ENCODE measurements at regions not wholly inside any gene's neighbourhood (a gene's known extent, or its start where the extent isn't known, plus 50 kb on each side); places are given as distances from the start of the nearest gene placed in this dataset.
A peak's percentile ranks its signal among the peaks of the same experiment; 100 is the strongest.

DNA sequence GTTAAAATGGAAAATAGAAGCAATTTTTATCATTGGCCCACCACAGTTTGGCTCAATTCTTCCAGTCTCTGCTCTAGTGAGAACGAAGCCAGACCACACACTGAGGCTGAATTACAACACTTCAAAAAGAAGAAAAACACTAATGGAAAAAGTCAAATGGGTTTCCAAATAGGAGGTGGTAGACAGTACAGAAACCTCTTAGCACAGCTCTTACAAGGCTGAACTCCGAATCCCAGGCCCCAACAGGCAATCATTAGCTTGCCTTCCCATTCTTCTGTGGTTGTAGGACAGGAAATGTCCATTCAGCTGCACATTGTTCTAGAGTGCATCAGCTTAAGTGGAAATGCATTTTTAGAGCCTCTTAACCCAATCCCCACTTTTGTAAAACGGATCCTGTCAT lies 115.1 kb upstream of the MEOX2 start:
- Histone ChIP-seq H3K36me3 (ENCODE audit: control insufficient read depth in 2 of 3, insufficient read depth in 3 of 3, low read length in 3 of 3) (no peaks in the 10 kb centered on the region), H3K4me3 (ENCODE audit: low read length in 3 of 3) (no peak overlapping the region), H3K9me3 (ENCODE audit: control insufficient read depth in 2 of 3, insufficient read depth in 1 of 3, low read length in 3 of 3) (no peaks in the 10 kb centered on the region), H3K9ac (ENCODE audit: low read length in 3 of 3) (no peak overlapping the region), H3K27me3 (ENCODE audit: control insufficient read depth, insufficient read depth, low read length) (no peaks in the 10 kb centered on the region), H3K27ac (ENCODE audit: low read depth in 2 of 2, low read length in 2 of 2) (no peak overlapping the region), H3K4me1 (ENCODE audit: control insufficient read depth in 2 of 3, insufficient read depth in 2 of 3, low read depth in 1 of 3, low read length in 3 of 3) (no peaks in the 10 kb centered on the region)
- DNase-seq, result peak in 1 of 5 donors; percentile 20
- intact Hi-C loops (cut with DNase I), result no loop called here
- no peak for FAIRE-seq
- TF ChIP-seq, protein P1, sequence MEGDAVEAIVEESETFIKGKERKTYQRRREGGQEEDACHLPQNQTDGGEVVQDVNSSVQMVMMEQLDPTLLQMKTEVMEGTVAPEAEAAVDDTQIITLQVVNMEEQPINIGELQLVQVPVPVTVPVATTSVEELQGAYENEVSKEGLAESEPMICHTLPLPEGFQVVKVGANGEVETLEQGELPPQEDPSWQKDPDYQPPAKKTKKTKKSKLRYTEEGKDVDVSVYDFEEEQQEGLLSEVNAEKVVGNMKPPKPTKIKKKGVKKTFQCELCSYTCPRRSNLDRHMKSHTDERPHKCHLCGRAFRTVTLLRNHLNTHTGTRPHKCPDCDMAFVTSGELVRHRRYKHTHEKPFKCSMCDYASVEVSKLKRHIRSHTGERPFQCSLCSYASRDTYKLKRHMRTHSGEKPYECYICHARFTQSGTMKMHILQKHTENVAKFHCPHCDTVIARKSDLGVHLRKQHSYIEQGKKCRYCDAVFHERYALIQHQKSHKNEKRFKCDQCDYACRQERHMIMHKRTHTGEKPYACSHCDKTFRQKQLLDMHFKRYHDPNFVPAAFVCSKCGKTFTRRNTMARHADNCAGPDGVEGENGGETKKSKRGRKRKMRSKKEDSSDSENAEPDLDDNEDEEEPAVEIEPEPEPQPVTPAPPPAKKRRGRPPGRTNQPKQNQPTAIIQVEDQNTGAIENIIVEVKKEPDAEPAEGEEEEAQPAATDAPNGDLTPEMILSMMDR (IDR thresholded peaks at IDR 0.05; ENCODE audit: borderline replicate concordance, extremely low read depth, insufficient read depth), result no peak

DNA sequence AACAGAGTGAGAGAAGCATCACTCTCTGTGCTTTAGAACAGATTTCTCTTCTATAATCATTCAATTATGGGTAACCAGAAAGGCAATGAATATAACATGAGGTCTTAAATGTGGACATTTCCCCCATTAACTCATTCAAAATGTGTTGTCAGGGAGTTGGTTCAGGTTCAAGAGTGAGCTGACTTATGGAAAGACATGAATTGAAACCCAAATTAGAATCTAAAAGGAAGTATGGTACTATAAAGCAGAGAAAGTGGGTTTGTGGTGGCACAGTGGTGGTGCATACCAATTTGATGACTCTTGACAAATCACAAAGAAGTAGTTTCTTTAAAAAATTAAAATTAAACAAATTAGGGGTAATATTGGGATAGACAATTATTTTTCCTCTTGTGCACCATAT lies 114.6 kb upstream of the MEOX2 start:
- Histone ChIP-seq H3K4me3 (ENCODE audit: low read length in 3 of 3) (no peak overlapping the region), H3K27ac (ENCODE audit: low read depth in 2 of 2, low read length in 2 of 2) (no peak overlapping the region), H3K4me1 (ENCODE audit: control insufficient read depth in 2 of 3, insufficient read depth in 2 of 3, low read depth in 1 of 3, low read length in 3 of 3) (no peaks in the 10 kb centered on the region), H3K9ac (ENCODE audit: low read length in 3 of 3) (no peak overlapping the region), H3K27me3 (ENCODE audit: control insufficient read depth, insufficient read depth, low read length) (no peaks in the 10 kb centered on the region), H3K9me3 (ENCODE audit: control insufficient read depth in 2 of 3, insufficient read depth in 1 of 3, low read length in 3 of 3) (no peaks in the 10 kb centered on the region), H3K36me3 (ENCODE audit: control insufficient read depth in 2 of 3, insufficient read depth in 3 of 3, low read length in 3 of 3) (no peaks in the 10 kb centered on the region)
- DNase-seq (no peak), FAIRE-seq (no peak)
- TF ChIP-seq, protein P1 (IDR thresholded peaks at IDR 0.05; ENCODE audit: borderline replicate concordance, extremely low read depth, insufficient read depth), result no peak
- intact Hi-C loops (cut with DNase I), result no loop called here

DNA sequence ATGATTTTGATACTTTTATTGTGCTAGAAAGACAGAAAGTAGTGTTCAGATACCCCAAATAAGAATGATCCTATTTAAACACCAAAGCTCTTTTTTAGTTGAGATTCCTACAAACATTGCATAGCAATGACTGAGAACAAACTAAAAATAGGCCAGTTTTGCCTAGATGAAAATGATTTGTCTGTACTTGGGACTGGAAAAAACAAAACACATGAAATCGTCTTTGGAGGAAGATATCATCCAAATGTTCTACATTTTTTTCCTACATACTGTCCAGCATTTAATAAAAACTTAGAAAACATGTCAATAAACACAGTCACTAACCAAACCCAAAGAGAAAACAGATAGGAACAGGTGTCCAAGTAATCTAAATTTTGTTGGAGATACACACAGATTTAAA lies 111.6 kb upstream of the MEOX2 start:
- Histone ChIP-seq H3K4me3 (ENCODE audit: low read length in 3 of 3) (no peak overlapping the region), H3K9ac (ENCODE audit: low read length in 3 of 3) (no peak overlapping the region), H3K27me3 (ENCODE audit: control insufficient read depth, insufficient read depth, low read length) (no peaks in the 10 kb centered on the region), H3K27ac (ENCODE audit: low read depth in 2 of 2, low read length in 2 of 2) (no peak overlapping the region), H3K9me3 (ENCODE audit: control insufficient read depth in 2 of 3, insufficient read depth in 1 of 3, low read length in 3 of 3) (no peaks in the 10 kb centered on the region), H3K36me3 (ENCODE audit: control insufficient read depth in 2 of 3, insufficient read depth in 3 of 3, low read length in 3 of 3) (no peaks in the 10 kb centered on the region), H3K4me1 (ENCODE audit: control insufficient read depth in 2 of 3, insufficient read depth in 2 of 3, low read depth in 1 of 3, low read length in 3 of 3) (no peaks in the 10 kb centered on the region)
- DNase-seq (no peak), FAIRE-seq (no peak)
- intact Hi-C loops (cut with DNase I), result no loop called here
- TF ChIP-seq, protein P1 (IDR thresholded peaks at IDR 0.05; ENCODE audit: borderline replicate concordance, extremely low read depth, insufficient read depth), result no peak

GRCh38 chr7:15795393-15795792 lies 108.9 kb upstream of the MEOX2 start:
- Histone ChIP-seq H3K27ac (ENCODE audit: low read depth in 2 of 2, low read length in 2 of 2) (no peak overlapping the region), H3K4me1 (ENCODE audit: control insufficient read depth in 2 of 3, insufficient read depth in 2 of 3, low read depth in 1 of 3, low read length in 3 of 3) (no peaks in the 10 kb centered on the region), H3K27me3 (ENCODE audit: control insufficient read depth, insufficient read depth, low read length) (no peaks in the 10 kb centered on the region), H3K36me3 (ENCODE audit: control insufficient read depth in 2 of 3, insufficient read depth in 3 of 3, low read length in 3 of 3) (no peaks in the 10 kb centered on the region), H3K9ac (ENCODE audit: low read length in 3 of 3) (no peak overlapping the region), H3K4me3 (ENCODE audit: low read length in 3 of 3) (no peak overlapping the region), H3K9me3 (ENCODE audit: control insufficient read depth in 2 of 3, insufficient read depth in 1 of 3, low read length in 3 of 3) (no peaks in the 10 kb centered on the region)
- TF ChIP-seq, protein P1 (IDR thresholded peaks at IDR 0.05; ENCODE audit: borderline replicate concordance, extremely low read depth, insufficient read depth), result no peak
- FAIRE-seq (no peak), DNase-seq (no peak)
- intact Hi-C loops (cut with DNase I), result no loop called here

All from kidney (tissue), 13 donors.